Amniotic stem cell (primary cell): ENCODE measurements at regions not wholly inside any gene's neighbourhood (a gene's known extent, or its start where the extent isn't known, plus 50 kb on each side); places are given as distances from the start of the nearest gene placed in this dataset.
"Not testable (repeated sequence)": the region's sequence is repeated elsewhere in the genome, so short reads cannot be mapped to it uniquely, and the experiment has no call there.

ENCODE experiments used
- DNase-seq: peaks from one replicate; lab custom pipeline; 2025; lab: John Stamatoyannopoulos, UW

GRCh38 chr6:22349051-22349450 lies 52.2 kb upstream of the PRL start:
- DNase-seq: no peak

DNA sequence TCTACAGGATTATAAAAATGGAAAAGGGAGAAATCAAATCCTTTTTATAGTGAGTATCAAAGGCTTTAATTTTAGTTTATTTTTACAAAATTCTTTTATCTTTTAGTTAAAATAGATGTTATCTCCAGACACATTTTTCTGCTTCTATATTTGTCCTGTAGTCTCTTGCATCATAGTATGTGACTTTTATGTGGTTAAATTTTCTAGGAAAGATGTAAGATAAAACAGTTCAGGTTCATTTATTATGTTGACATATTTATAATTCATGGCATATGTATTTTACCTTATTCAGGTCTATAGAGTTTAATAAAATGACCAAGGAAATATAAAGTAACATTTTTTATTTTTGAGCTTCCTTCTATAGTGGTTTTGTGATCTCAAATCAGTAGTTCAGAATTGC lies 52.7 kb upstream of the PRL start:
- no peak for DNase-seq

GRCh38 chr6:22350109-22350508 lies 53.3 kb upstream of the PRL start:
- DNase-seq: no peak

- no peak for DNase-seq
These were observed 56.3 kb upstream of the PRL start for GRCh38 chr6:22353101-22353500.

DNA sequence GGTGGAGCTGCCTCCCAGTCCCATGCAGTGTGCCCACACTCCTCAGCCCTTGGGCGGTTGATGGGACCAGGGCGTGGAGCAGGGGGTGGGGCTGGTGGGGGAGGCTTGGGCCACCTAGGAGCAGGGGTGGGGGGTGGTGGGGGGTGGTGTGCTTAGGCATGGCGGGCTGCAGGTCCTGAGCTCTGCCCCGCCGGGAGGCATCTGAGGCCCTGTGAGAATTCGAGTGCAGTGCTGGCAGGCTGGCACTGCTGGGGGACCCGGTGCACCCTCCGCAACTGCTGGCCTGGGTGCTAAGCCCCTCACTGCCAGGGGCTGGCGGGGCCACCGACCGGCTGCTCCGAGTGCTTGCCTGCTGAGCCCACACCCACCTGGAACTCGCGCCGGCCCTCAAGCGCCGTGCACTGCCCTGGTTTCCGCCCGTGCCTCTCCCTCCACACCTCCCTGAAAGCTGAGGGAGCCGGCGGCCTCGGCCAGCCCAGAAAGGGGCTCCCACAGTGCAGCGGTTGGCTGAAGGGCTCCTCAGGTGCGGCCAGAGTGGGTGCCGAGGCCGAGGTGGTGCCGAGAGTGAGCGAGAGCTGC lies 59.6 kb upstream of the PRL start:
- DNase-seq: no peak

- no peak for DNase-seq
These were observed 60.9 kb upstream of the PRL start for GRCh38 chr6:22357724-22358189.

- DNase-seq: no peak
These were observed 64.7 kb upstream of the PRL start for GRCh38 chr6:22361576-22361975.

DNA sequence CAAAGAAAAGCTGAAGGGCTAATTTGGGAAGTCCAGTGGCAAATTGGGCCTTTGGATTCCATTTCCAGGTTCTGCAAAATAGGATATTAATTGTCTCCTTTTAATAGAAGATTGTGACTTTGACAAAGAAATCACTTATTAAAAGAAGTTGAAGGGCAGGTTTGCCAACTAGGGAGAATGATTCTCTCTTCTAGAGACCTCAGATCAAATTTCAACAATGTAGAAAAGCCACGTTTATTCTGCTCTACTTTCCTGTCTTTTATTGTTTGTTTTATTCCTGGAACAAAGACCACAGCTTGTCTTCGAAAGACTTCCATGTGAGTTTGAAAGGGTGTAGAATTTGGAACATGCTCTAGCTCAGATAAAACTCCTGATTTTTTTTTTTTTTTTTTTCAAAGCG lies 65.5 kb upstream of the PRL start:
- no peak for DNase-seq

- no peak for DNase-seq
These were observed 66.4 kb upstream of the PRL start for GRCh38 chr6:22363166-22363713.

DNA sequence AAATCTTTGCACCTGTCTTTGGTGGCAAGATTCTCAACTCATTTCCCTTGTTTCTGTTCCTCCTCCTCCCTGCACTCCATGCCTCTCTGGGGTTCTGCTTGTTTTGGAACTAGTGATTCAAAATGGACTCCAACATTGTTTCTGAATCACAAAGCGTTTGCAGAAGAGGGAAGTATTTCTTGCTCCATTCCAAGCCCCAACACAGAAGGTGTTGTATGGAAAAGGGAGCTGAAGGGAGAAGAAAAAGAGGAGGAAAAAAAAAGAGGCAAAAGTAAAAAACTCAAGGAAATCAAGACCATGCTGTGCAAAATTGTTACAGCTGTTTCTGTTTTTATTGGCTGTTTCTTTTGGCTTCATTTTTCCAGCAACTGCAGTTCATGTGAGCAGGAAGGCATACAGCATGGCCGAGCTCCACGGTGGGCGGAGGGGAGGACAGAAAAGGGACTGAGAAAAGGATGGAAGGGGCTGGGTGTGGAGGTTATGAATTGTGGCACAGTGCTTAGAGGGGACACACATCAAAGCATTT lies 66.9 kb upstream of the PRL start:
- no peak for DNase-seq

DNA sequence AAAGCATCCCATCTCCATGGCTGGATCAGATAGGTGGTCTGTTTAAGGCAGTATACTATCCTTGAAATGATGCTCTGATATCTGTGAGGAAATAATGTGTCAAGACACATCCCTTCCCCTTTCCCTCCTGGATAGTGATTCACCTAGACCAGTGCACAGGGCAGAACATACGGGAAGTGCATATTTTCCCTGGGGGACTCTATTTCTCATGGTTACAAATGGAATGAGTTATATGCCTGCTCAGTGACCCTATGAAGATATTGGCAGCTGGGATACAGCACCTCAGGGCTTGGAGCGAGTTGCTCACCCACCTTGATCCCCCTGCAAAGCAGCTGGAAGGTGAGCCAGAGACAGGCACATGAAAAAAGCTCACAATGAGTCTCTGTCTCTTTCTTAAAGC lies 67.5 kb upstream of the PRL start:
- DNase-seq: no peak

- no peak for DNase-seq
These were observed 69.4 kb upstream of the PRL start for GRCh38 chr6:22366214-22366613.

DNA sequence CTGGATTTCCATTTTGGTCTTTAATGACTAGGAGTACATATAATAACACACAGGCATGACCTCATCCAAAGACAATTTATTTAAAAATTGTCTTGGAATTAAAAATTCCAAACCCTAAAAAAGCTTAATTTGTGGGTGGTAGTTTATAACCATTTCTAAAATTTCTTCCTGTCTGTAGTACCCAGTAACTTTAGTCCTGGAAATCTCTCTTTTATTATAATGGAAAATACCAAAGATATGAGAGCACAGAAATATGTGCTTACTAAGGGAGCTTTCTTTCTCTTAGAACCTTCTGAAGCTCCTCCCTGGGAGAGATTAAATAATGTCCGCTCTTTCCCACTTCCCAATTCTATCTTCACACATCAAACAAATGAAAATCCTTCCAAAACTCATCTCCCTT lies 70.5 kb upstream of the PRL start:
- DNase-seq: no peak

DNA sequence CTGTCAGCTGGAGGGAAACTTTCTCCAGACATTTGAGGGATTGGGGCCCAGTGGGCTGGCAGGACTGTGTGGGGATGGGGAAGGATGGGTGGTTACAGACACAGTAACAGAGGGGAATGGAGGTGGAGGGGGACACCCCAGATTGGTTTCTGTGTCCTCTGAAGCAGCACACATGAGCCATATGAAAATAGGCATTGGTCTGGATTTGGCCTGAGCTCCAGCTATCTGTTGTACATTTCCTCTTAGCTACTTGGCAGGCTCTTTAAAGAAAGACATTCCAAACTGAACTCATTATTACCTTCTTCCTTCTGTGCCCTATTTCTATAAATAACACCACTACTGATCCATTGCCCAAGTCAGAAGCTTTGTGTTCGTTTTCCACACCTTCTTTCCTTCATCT lies 72.0 kb upstream of the PRL start:
- DNase-seq: no peak

GRCh38 chr6:22372922-22373321 lies 76.1 kb upstream of the PRL start:
- DNase-seq: no peak

DNA sequence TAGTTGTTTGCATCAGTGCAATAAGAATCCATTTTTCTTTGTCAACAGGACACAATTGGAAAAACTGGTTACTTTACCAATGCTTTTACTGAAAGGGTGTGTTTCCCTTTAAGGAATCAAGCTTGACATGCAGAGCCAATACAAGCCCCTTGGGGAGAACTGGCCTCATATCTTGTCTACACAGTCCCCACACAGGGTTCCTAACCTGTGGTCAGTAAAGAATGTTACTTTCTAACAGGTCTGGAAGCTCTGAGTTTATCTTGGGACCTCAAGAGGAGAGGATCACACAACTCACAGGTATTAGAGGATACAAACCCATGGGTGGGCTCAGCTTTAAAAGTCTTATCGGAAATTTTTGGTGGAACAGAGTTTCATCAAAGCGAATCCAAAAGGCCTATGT lies 78.1 kb upstream of the PRL start:
- DNase-seq: not testable (repeated sequence)

DNA sequence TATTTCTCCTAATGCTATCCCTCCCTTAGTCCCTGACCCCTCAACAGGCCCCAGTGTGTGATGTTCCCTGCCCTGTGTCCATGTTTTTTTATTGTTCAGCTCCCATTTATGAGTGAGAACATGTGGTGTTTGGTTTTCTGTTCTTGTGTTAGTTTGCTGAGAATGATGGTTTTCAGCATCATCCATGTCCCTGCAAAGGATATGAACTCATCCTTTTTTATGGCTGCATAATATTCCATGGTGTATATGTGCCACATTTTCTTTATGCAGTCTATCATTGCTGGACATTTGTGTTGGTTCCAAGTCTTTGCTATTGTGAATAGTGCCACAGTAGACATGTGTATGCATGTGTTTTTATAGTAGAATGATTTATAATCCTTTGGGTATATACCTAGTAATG lies 79.5 kb upstream of the PRL start:
- DNase-seq: not testable (repeated sequence)

- not testable (repeated sequence) for DNase-seq
These were observed 81.7 kb upstream of the PRL start for GRCh38 chr6:22378536-22378935.

DNA sequence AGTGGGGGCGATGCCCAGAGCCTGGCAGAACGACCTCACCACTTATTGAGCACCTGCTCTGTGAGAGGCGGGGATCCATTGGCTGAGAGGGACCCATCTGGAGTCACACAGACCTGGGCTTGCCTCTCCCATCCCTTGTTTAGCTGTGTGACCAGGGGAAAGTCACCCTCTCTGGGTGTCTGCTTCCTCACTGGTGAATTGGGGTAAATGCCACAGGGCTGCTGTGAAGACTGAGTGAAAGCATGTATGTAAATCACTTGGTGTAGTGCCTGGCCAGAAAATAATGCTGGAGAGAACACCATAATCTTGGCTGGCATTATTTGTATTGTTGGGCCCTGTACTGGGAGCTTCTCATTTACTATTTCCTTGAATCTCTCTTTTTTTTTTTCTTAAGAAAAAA lies 83.4 kb upstream of the PRL start:
- no peak for DNase-seq

GRCh38 chr6:22381845-22382544 lies 85.2 kb upstream of the PRL start:
- no peak for DNase-seq

DNA sequence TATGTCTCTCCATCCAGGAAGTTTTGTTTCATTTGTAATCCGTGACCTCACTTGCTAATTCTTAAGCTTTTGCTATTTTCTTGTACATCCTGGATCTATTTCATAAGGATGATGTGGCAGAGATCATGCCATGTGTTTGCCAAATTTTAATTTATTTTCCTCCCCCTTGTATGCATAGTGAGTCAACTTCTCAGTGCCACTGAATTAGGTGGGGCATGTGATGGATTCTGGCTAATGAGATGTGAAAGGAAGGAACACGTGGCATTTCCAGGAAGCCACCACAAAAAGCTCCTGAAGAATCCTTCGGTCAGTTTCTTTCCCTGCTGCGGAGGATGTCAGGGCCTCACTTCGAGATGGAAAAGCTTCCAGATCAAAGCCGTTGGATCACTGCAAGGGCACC lies 86.2 kb upstream of the PRL start:
- DNase-seq: no peak

DNA sequence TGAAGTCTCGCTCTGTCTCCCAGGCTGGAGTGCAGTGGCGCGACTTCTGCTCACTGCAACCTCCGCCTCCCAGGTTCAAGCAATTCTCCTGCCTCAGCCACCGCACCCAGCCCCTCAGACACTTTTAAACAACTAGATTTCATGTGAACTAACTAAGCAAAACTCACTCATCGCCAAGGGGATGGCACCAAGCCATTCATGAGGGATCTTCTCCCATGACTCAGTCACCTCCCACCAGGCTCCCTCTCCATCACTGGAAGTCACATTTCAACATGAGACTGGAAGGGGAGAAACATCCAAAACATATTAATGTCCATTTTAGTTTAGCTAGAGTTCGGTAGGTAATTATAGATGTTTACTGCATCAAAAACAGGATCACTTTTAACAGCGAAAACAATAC lies 95.9 kb upstream of the PRL start:
- DNase-seq: no peak

DNA sequence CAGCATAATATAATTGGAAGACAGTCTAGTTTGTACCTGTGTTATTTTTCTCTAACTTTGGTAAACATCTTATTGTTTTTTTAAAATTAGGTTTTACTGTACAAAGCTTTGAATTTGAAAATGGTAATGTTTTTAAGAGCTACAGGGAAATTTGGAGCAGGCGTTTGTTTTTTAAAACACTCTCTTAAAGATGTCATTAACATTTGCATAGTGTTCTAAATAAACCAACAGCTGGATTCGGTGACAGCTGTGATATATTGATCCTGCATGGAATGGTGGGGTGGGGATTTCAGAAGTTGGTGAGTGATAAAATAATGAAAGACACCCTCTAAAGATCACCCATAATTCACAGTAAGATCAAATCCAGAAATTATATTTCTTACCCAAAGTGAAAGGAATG lies 97.9 kb upstream of the PRL start:
- DNase-seq: no peak

- no peak for DNase-seq
These were observed 102.9 kb upstream of the PRL start for GRCh38 chr6:22399693-22400092.
